ENCODE measurements at regions not wholly inside any gene's neighbourhood (a gene's known extent, or its start where the extent isn't known, plus 50 kb on each side); places are given as distances from the start of the nearest gene placed in this dataset.

DNA sequence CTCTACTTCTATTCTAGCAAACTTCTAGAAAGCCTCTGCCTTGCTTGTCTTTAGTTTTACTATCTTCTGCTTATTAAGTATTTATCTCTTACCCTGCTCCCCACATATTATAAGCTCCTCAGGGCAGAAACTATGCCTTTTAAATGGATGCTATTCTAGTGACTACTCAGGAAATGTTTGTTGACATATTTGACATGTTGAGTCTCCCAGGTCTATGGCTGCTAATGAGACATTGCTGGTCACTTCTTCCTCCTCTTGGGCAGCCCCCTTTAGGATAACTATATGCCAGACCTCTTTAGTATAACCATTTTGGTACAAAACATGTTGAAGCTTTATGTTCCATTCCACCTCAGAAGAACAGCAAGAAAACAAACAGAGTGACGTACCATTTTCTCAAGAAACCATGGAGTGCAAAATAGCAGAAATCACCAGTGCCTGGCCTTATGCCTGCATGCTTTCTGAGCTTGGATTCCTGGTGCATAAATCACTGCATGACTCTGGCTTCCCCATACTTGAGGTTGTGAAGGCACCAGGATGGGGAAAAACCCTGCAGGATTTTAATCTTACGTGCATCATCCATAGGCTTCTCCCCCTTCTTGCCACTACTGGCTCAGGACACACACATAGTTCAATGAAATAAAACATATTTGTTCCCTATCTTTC, 202.6 kb downstream of the TMX1 start:
- Histone ChIP-seq H3K4me1 (peaks cover 0 to 16% (median 0%) of the 10 kb centered on the region in 4 donors), H3K27ac (peak overlapping the region in 1 of 5 donors; percentile 23), H3K27me3 (peaks cover 0 to 4% (median 0%) of the 10 kb centered on the region in 3 donors), H3K4me3 (no peak overlapping the region), H3K9me3 (no peaks in the 10 kb centered on the region), H3K36me3 (no peaks in the 10 kb centered on the region)
- DNase-seq, result no peak
- intact Hi-C loops (cut with DNase I; ENCODE audit: low total_unique reads), result no loop called here
- no peak for TF ChIP-seq POLR2A (IDR thresholded peaks at IDR 0.05)
- TF ChIP-seq, protein P1, sequence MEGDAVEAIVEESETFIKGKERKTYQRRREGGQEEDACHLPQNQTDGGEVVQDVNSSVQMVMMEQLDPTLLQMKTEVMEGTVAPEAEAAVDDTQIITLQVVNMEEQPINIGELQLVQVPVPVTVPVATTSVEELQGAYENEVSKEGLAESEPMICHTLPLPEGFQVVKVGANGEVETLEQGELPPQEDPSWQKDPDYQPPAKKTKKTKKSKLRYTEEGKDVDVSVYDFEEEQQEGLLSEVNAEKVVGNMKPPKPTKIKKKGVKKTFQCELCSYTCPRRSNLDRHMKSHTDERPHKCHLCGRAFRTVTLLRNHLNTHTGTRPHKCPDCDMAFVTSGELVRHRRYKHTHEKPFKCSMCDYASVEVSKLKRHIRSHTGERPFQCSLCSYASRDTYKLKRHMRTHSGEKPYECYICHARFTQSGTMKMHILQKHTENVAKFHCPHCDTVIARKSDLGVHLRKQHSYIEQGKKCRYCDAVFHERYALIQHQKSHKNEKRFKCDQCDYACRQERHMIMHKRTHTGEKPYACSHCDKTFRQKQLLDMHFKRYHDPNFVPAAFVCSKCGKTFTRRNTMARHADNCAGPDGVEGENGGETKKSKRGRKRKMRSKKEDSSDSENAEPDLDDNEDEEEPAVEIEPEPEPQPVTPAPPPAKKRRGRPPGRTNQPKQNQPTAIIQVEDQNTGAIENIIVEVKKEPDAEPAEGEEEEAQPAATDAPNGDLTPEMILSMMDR (IDR thresholded peaks at IDR 0.05), result no peak
- 43 to 70% (median 57%) methylated on average over 2 of the region's 2 CpGs for WGBS, 5 donors

DNA sequence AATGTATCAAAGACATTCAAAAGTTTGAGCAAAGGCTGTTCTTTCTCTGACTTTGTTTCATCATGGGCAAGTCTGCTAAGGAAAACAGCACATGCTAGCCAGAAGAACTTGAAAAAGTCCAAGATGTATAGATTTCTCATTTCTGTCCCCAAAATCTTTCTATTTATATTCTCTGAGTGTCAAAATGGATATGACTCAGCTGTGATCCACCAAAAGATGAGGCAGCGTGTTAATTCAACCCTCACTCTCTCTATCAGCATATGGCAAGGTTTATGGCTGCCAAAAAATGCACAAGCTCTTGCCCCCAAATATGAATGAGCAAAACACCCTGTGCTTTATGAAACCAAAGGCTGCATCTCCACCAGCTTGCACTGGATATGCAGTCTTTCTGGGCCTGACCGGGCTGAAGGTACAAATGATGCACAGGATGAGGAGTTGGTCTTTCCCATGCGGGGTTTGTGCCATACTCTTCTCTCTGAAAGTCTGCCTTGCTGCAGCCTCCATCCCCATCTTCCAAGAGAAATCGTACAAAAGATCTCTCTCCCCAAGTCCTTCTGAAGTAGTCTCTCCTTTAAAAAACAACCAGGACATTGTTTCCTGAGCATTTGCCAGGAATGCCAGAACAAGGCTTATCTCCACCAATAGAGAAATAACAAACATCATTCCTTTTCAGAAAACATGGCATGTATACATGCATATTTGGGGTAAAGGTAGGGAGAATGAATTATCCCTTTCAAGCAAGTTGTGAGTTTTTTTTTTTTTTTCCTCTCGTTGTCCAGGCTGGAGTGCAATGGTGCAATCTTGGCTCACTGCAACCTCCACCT, 203.4 kb downstream of the TMX1 start:
- TF ChIP-seq, protein P1 (IDR thresholded peaks at IDR 0.05), result no peak
- no peak for TF ChIP-seq POLR2A (IDR thresholded peaks at IDR 0.05)
- no peak for TF ChIP-seq POLR2AphosphoS5 (IDR thresholded peaks at IDR 0.05)
- no peak for TF ChIP-seq EP300 (IDR thresholded peaks at IDR 0.05)
- no peaks in the 10 kb centered on the region for H3K36me3 ChIP-seq
- H3K4me3 ChIP-seq, result no peak overlapping the region
- no peak overlapping the region for H3K27ac ChIP-seq
- DNase-seq, result no peak
- 69 to 83% (median 72%) methylated on average over 5 of the region's 5 CpGs for WGBS, 5 donors
- H3K9me3 ChIP-seq, result no peaks in the 10 kb centered on the region
- H3K4me1 ChIP-seq, result peaks cover 0 to 16% (median under 1%) of the 10 kb centered on the region in 4 donors
- peaks cover 0 to 4% (median 0%) of the 10 kb centered on the region in 3 donors for H3K27me3 ChIP-seq
- intact Hi-C loops (cut with DNase I; ENCODE audit: low total_unique reads), result no loop called here

DNA sequence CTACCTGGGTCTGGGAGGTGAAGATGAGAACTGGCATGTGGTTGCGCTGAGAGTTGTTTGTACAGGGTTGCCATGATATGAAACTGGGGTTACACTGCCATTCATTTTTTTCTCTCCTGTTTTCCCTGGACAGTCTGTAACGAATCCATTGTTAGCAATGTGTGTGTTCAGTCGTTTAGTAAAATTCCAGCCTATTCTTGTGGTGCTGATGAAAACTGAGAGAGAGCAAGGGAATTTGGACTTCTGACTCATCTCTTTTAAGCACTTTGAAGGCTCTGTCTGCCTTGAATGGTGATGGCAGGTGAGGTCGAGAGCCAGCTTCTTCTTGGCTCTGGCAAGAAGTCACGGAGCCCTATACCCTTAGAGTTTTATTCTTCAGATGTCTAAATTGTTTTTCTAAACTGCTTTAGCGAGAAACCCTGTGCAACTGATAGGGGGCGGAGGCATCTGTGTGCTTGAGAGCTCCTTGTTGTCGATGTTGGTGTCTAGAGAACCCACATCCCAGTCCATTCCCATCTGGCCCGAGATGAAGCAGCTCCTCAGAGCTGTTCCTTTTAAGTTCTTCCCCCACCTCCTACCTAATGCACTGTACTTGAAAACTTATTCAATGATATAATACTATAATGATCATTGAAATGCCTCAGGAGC, 204.4 kb downstream of the TMX1 start:
- Histone ChIP-seq H3K27me3 (peaks cover 0 to 4% (median 0%) of the 10 kb centered on the region in 3 donors), H3K4me3 (no peak overlapping the region), H3K4me1 (peaks cover 0 to 21% (median 5%) of the 10 kb centered on the region in 4 donors), H3K36me3 (no peaks in the 10 kb centered on the region), H3K9me3 (no peaks in the 10 kb centered on the region), H3K27ac (no peak overlapping the region)
- DNase-seq, result no peak
- TF ChIP-seq POLR2AphosphoS5 (IDR thresholded peaks at IDR 0.05), result no peak
- TF ChIP-seq EP300 (IDR thresholded peaks at IDR 0.05), result no peak
- TF ChIP-seq, protein P1 (IDR thresholded peaks at IDR 0.05), result no peak
- TF ChIP-seq POLR2A (IDR thresholded peaks at IDR 0.05), result no peak
- 86 to 93% (median 87%) methylated on average over 9 of the region's 9 CpGs for WGBS, 5 donors
- intact Hi-C loops (cut with DNase I; ENCODE audit: low total_unique reads), result no loop called here

DNA sequence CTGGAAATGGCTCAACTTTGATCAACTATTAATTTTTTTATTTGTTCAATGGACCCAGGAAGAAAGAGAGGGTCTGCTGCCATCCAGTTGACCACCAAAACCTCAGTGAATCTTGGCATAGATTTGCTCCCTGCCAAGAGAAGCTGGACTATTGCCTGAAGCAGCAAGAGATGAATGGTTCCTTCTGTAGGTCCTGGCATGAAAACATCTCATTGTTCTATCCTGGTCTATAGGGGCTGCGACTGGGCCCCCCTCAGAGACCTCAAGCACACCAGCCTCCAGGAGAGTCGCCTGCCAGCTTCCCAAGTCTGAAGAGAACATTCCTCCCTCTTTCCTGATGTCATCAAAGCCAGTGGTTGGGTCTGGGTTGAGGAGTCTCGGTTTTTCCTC, 204.9 kb downstream of the TMX1 start:
- H3K27ac ChIP-seq, result no peak overlapping the region
- no peak overlapping the region for H3K4me3 ChIP-seq
- WGBS, 5 donors, result 76 to 86% (median 83%) methylated on average over 3 of the region's 3 CpGs
- H3K36me3 ChIP-seq, result no peaks in the 10 kb centered on the region
- no peaks in the 10 kb centered on the region for H3K9me3 ChIP-seq
- peaks cover 0 to 21% (median 6%) of the 10 kb centered on the region in 4 donors for H3K4me1 ChIP-seq
- TF ChIP-seq, protein P1 (IDR thresholded peaks at IDR 0.05), result no peak
- TF ChIP-seq POLR2A (IDR thresholded peaks at IDR 0.05), result no peak
- TF ChIP-seq POLR2AphosphoS5 (IDR thresholded peaks at IDR 0.05), result no peak
- DNase-seq, result no peak
- peaks cover 0 to 4% (median 0%) of the 10 kb centered on the region in 3 donors for H3K27me3 ChIP-seq
- intact Hi-C loops (cut with DNase I; ENCODE audit: low total_unique reads), result no loop called here
